GM12873 (cell line): ENCODE measurements at regions not wholly inside any gene's neighbourhood (a gene's known extent, or its start where the extent isn't known, plus 50 kb on each side); places are given as distances from the start of the nearest gene placed in this dataset.

Experiments used
- TF ChIP-seq, protein P1 (sequence below): IDR thresholded peaks from 2 replicates; pipeline ENCODE4 v1.5.1; 2012; ENCODE audit warnings: low read depth, mild to moderate bottlenecking, moderate library complexity, low read length, control low read depth; ENCODE audit not compliant: insufficient read depth; ENCODE audit errors: missing control alignments

DNA sequence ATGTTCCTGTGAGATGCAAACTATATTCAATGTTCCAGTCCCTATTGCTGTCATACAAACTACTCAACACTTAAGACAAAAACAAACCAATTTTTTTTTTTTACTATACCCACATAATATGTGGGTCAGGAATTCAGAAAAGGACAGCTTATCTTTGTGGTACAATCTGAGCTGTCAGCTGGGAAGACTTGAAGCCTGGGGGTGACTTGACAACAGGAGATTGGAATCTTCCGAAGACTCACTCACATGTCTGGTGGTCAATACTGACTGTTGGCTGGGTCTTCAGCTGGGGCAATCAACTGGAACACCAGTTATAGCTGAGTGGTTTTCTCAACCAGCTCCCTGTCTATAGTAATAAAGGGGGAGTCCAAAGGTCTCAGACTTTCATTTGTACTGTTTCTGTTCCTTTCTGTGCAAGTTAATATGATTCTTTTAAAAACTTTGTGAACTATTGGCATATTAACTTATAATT lies 81.7 kb upstream of the ATP1B1 start:
- TF ChIP-seq, protein P1, sequence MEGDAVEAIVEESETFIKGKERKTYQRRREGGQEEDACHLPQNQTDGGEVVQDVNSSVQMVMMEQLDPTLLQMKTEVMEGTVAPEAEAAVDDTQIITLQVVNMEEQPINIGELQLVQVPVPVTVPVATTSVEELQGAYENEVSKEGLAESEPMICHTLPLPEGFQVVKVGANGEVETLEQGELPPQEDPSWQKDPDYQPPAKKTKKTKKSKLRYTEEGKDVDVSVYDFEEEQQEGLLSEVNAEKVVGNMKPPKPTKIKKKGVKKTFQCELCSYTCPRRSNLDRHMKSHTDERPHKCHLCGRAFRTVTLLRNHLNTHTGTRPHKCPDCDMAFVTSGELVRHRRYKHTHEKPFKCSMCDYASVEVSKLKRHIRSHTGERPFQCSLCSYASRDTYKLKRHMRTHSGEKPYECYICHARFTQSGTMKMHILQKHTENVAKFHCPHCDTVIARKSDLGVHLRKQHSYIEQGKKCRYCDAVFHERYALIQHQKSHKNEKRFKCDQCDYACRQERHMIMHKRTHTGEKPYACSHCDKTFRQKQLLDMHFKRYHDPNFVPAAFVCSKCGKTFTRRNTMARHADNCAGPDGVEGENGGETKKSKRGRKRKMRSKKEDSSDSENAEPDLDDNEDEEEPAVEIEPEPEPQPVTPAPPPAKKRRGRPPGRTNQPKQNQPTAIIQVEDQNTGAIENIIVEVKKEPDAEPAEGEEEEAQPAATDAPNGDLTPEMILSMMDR: no peak

DNA sequence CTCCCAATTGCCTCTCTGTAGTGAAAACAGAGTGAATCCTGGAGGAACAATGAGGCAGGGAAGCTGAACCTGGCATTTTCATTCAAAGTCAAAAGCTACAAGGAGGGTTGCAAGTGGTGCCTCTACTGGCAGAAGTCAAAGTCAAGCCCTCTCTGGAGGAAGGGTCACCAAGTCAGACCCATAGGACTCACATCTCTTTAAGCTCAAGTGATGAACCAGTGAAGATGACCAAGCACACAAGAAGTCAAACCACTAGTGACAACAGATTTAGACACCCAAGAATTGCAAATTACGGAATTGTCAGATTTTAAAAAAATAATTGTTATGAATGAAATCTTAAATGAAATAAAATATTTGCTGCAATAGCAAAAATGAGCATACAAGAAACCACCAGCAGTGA lies 81.1 kb upstream of the ATP1B1 start:
- TF ChIP-seq, protein P1: peak; percentile 22

DNA sequence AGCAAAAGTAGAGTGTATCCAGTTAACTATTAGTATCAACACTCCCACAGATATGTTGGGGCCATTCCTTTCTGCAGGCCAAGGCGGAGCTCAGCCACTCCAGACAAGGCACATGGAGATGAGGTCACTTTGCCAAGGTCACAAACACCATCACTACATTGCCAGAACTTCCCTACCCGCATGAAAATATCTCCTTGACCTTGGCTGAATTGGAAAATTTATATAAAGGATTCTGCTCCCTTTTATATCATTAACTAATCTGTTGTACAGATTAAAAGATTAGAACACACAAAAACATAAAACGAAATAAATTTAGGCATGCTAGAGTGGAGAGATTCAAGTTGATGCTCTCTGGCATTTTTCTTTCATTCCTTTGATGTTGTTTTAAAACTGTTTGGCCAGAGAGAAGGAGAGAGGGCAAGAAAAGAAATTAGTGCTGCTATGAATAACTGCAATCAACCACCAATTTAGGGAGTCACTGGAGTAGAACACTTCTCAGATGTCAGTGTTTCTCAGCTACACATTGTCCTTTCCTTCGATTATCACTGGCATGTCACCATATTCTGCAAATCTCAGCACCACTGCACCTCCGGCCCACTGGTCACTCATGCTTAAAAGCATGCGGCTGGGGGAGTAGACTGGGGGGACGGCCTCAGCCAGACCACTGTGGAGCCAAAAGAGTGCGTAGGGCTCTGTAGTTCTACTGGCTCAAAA lies 78.7 kb upstream of the ATP1B1 start:
- TF ChIP-seq, protein P1: no peak

DNA sequence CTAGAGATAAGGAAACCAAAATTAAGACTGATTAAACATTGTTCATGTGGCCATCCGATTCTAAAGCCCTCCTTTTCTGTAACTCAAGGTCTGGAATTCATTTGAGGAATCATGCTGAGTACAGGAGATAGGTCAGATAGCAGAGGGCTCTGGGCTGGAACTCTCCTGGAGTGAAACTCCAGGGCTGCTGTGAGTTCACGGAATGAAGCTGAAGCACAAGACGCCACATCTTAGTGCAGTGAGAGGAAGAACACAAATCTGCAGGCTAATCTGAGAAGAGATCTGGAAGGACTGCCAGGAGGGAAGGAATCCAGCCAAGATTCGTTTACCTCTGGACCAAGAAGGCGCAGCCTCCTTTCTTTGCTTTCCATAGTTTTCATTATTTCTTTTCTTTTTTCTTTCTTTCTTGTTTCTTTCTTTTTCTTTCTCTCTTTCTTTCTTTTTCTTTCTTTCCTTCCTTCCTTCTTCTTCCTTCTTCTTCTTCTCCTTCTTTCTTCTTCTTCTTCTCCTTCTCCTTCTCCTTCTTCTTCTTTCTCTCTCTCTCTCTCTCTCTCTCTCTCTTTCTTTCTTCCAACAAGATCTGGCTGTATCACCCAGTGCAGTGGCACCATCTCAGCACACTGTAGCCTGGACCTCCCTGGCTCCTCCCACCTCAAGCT lies 74.8 kb upstream of the ATP1B1 start:
- TF ChIP-seq, protein P1: no peak

DNA sequence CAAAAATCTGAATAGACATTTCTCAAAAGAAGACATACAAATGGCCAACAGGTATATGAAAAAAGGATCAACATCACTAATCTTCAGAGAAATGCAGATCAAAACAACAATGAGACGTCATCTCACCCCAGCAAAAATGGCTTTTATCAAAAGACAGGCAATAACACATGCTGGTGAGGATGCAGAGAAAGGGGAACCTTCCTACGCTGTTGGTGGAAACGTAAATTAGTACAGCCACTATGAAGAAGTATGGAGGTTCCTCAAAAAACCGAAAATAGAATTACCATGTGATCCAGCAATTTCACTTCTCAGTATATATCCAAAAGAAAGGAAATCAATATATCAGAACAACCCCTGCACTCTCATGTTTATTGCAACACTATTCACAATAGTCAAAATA lies 65.1 kb upstream of the ATP1B1 start:
- TF ChIP-seq, protein P1: no peak

DNA sequence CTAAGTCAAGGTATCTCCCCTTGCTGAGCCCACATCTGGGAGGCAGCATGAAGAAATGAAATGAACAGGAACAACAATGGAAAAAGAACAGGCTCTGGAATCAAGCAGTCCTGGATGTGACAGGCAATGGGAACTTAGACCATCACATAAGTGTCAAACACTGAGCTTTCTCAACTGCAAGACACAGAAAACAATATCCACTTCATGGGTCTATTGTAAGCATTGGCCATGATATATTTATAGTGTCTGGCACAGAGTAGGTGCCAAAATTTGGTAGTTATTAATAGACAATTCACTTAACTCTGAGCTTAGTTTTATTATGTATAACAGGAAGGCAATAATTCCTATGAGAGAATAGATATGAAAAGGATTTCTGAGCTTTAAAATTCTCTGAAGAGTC lies 64.1 kb upstream of the ATP1B1 start:
- TF ChIP-seq, protein P1: no peak

DNA sequence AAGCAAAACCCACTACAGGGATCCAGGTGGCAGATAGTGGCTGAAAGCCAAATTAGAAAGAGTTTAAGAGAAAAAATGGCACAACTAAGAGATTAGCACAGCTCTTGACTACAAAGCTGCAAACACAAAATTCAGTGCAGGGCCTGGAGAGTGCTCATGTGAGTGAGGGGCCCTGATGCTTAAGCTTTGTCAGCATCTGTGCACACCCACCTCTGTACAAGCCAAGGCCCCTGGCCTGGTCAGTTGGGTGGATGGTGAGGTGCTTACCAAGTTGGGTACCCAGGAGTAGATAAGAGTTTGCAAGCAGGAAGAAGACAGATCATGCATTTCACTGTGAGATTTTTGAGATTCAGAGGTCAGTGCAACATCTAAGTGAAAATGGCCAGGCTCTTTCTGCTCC lies 62.7 kb upstream of the ATP1B1 start:
- TF ChIP-seq, protein P1: no peak
